ENCODE measurements at regions not wholly inside any gene's neighbourhood (a gene's known extent, or its start where the extent isn't known, plus 50 kb on each side); places are given as distances from the start of the nearest gene placed in this dataset.

- no peak for TF ChIP-seq TAF1 (IDR thresholded peaks at IDR 0.05; ENCODE audit: borderline replicate concordance, insufficient read depth, low read length)
- no peak for TF ChIP-seq POLR2AphosphoS5 (IDR thresholded peaks at IDR 0.05; ENCODE audit: low read depth, low read length)
- TF ChIP-seq FOXP2 (optimal IDR thresholded peaks at IDR 0.05; ENCODE audit: borderline replicate concordance, extremely low read depth, extremely low read length, insufficient read depth), result no peak
- TF ChIP-seq, protein P1, sequence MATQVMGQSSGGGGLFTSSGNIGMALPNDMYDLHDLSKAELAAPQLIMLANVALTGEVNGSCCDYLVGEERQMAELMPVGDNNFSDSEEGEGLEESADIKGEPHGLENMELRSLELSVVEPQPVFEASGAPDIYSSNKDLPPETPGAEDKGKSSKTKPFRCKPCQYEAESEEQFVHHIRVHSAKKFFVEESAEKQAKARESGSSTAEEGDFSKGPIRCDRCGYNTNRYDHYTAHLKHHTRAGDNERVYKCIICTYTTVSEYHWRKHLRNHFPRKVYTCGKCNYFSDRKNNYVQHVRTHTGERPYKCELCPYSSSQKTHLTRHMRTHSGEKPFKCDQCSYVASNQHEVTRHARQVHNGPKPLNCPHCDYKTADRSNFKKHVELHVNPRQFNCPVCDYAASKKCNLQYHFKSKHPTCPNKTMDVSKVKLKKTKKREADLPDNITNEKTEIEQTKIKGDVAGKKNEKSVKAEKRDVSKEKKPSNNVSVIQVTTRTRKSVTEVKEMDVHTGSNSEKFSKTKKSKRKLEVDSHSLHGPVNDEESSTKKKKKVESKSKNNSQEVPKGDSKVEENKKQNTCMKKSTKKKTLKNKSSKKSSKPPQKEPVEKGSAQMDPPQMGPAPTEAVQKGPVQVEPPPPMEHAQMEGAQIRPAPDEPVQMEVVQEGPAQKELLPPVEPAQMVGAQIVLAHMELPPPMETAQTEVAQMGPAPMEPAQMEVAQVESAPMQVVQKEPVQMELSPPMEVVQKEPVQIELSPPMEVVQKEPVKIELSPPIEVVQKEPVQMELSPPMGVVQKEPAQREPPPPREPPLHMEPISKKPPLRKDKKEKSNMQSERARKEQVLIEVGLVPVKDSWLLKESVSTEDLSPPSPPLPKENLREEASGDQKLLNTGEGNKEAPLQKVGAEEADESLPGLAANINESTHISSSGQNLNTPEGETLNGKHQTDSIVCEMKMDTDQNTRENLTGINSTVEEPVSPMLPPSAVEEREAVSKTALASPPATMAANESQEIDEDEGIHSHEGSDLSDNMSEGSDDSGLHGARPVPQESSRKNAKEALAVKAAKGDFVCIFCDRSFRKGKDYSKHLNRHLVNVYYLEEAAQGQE (IDR thresholded peaks at IDR 0.05; ENCODE audit: insufficient read depth in 1 of 2, low read depth in 2 of 2, low read length in 2 of 2), result no peak
- no peak for TF ChIP-seq SIN3A (IDR thresholded peaks at IDR 0.05; ENCODE audit: borderline replicate concordance, insufficient read depth, low read length)
Measured at GRCh38 chr10:31705136-31705535, 223.5 kb downstream of the ARHGAP12 start.

- no peak for TF ChIP-seq TAF1 (IDR thresholded peaks at IDR 0.05; ENCODE audit: borderline replicate concordance, insufficient read depth, low read length)
- TF ChIP-seq SIN3A (IDR thresholded peaks at IDR 0.05; ENCODE audit: borderline replicate concordance, insufficient read depth, low read length), result no peak
- TF ChIP-seq FOXP2 (optimal IDR thresholded peaks at IDR 0.05; ENCODE audit: borderline replicate concordance, extremely low read depth, extremely low read length, insufficient read depth), result no peak
- TF ChIP-seq POLR2AphosphoS5 (IDR thresholded peaks at IDR 0.05; ENCODE audit: low read depth, low read length), result no peak
- TF ChIP-seq, protein P1 (IDR thresholded peaks at IDR 0.05; ENCODE audit: insufficient read depth in 1 of 2, low read depth in 2 of 2, low read length in 2 of 2), result no peak
Measured at GRCh38 chr10:31704195-31704594, 224.4 kb downstream of the ARHGAP12 start.

GRCh38 chr10:31702954-31703353 lies 225.7 kb downstream of the ARHGAP12 start:
- TF ChIP-seq, protein P1 (IDR thresholded peaks at IDR 0.05; ENCODE audit: insufficient read depth in 1 of 2, low read depth in 2 of 2, low read length in 2 of 2), result no peak
- TF ChIP-seq FOXP2 (optimal IDR thresholded peaks at IDR 0.05; ENCODE audit: borderline replicate concordance, extremely low read depth, extremely low read length, insufficient read depth) (no peak), SIN3A (IDR thresholded peaks at IDR 0.05; ENCODE audit: borderline replicate concordance, insufficient read depth, low read length) (no peak), POLR2AphosphoS5 (IDR thresholded peaks at IDR 0.05; ENCODE audit: low read depth, low read length) (no peak), TAF1 (IDR thresholded peaks at IDR 0.05; ENCODE audit: borderline replicate concordance, insufficient read depth, low read length) (no peak)

GRCh38 chr10:31702005-31702404 lies 226.6 kb downstream of the ARHGAP12 start:
- TF ChIP-seq POLR2AphosphoS5 (IDR thresholded peaks at IDR 0.05; ENCODE audit: low read depth, low read length) (no peak), SIN3A (IDR thresholded peaks at IDR 0.05; ENCODE audit: borderline replicate concordance, insufficient read depth, low read length) (no peak), FOXP2 (optimal IDR thresholded peaks at IDR 0.05; ENCODE audit: borderline replicate concordance, extremely low read depth, extremely low read length, insufficient read depth) (no peak), TAF1 (IDR thresholded peaks at IDR 0.05; ENCODE audit: borderline replicate concordance, insufficient read depth, low read length) (no peak)
- TF ChIP-seq, protein P1 (IDR thresholded peaks at IDR 0.05; ENCODE audit: insufficient read depth in 1 of 2, low read depth in 2 of 2, low read length in 2 of 2), result no peak

DNA sequence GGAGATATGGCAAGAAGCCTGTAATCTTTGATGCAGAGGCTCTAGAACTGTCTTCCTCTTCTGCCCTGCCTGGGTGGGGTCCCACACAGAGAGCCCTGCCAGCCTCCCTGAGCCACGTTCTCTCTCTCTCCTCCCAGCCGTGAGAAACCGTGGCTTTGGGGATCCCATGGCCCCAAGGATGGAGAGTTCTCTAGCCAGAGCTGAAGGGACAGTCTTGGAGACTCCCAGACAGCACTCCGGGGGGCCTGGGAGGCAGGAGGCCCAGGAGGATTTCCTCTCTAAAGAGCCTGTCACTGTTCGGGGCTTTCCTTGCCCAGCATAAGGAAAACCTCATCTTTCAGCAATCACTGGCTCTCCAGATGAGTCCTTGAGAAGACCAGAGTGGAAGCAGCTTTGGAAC lies 227.1 kb downstream of the ARHGAP12 start:
- TF ChIP-seq SIN3A (IDR thresholded peaks at IDR 0.05; ENCODE audit: borderline replicate concordance, insufficient read depth, low read length), result no peak
- TF ChIP-seq, protein P1 (IDR thresholded peaks at IDR 0.05; ENCODE audit: insufficient read depth in 1 of 2, low read depth in 2 of 2, low read length in 2 of 2), result no peak
- TF ChIP-seq TAF1 (IDR thresholded peaks at IDR 0.05; ENCODE audit: borderline replicate concordance, insufficient read depth, low read length), result no peak
- TF ChIP-seq POLR2AphosphoS5 (IDR thresholded peaks at IDR 0.05; ENCODE audit: low read depth, low read length), result no peak
- no peak for TF ChIP-seq FOXP2 (optimal IDR thresholded peaks at IDR 0.05; ENCODE audit: borderline replicate concordance, extremely low read depth, extremely low read length, insufficient read depth)

Measured in PFSK-1 (cell line).